ENCODE measurements at regions not wholly inside any gene's neighbourhood (a gene's known extent, or its start where the extent isn't known, plus 50 kb on each side); places are given as distances from the start of the nearest gene placed in this dataset.
"Not testable (repeated sequence)": the region's sequence is repeated elsewhere in the genome, so short reads cannot be mapped to it uniquely, and the experiment has no call there.

- DNase-seq, result no peak
Measured at GRCh38 chr7:42560866-42561265, 323.9 kb upstream of the GLI3 start.

- not testable (repeated sequence) for DNase-seq
Measured at GRCh38 chr7:42554932-42555331, 317.9 kb upstream of the GLI3 start.

GRCh38 chr7:42552227-42552626 is 315.2 kb upstream of the GLI3 start:
- no peak for DNase-seq

GRCh38 chr7:42550706-42551470 is 313.9 kb upstream of the GLI3 start:
- DNase-seq, result no peak

- no peak for DNase-seq
Measured at GRCh38 chr7:42549866-42550485, 313.0 kb upstream of the GLI3 start.

- no peak for DNase-seq
Measured at GRCh38 chr7:42548816-42549611, 312.0 kb upstream of the GLI3 start.

- DNase-seq, result no peak
Measured at GRCh38 chr7:42545049-42545724, 308.2 kb upstream of the GLI3 start.

- DNase-seq, result no peak
Measured at GRCh38 chr7:42543953-42544352, 306.9 kb upstream of the GLI3 start.

- not testable (repeated sequence) for DNase-seq
Measured at GRCh38 chr7:42542446-42542845, 305.4 kb upstream of the GLI3 start.

GRCh38 chr7:42534441-42534840 is 297.4 kb upstream of the GLI3 start:
- no peak for DNase-seq

- DNase-seq, result no peak
Measured at GRCh38 chr7:42527004-42527403, 290.0 kb upstream of the GLI3 start.

GRCh38 chr7:42522227-42522991 is 285.4 kb upstream of the GLI3 start:
- DNase-seq, result no peak

GRCh38 chr7:42511027-42511426 is 274.0 kb upstream of the GLI3 start:
- no peak for DNase-seq

- no peak for DNase-seq
Measured at GRCh38 chr7:42506097-42506496, 269.1 kb upstream of the GLI3 start.

- DNase-seq, result no peak
Measured at GRCh38 chr7:42502022-42502421, 265.0 kb upstream of the GLI3 start.

- no peak for DNase-seq
Measured at GRCh38 chr7:42495256-42495655, 258.2 kb upstream of the GLI3 start.

GRCh38 chr7:42494736-42495135 is 257.7 kb upstream of the GLI3 start:
- DNase-seq, result no peak

GRCh38 chr7:42494199-42494710 is 257.2 kb upstream of the GLI3 start:
- no peak for DNase-seq

- DNase-seq, result peak; percentile 59
Measured at GRCh38 chr7:42493436-42494198, 256.6 kb upstream of the GLI3 start.

- no peak for DNase-seq
Measured at GRCh38 chr7:42492920-42493319, 255.9 kb upstream of the GLI3 start.

- no peak for DNase-seq
Measured at GRCh38 chr7:42491106-42491505, 254.1 kb upstream of the GLI3 start.

All from occipital lobe (tissue), 1 donor.